ENCODE measurements at regions not wholly inside any gene's neighbourhood (a gene's known extent, or its start where the extent isn't known, plus 50 kb on each side); places are given as distances from the start of the nearest gene placed in this dataset.

GRCh38 chr2:239579524-239580198, 178.8 kb upstream of the HDAC4 start:
- peak; percentile 24 for DNase-seq

- no peak for DNase-seq
Observed at GRCh38 chr2:239579081-239579480, 178.3 kb upstream of the HDAC4 start.

- DNase-seq, result no peak
Observed at GRCh38 chr2:239578381-239578780, 177.6 kb upstream of the HDAC4 start.

- no peak for DNase-seq
Observed at GRCh38 chr2:239577935-239578334, 177.1 kb upstream of the HDAC4 start.

GRCh38 chr2:239576784-239577685, 176.2 kb upstream of the HDAC4 start:
- DNase-seq, result no peak

GRCh38 chr2:239575931-239576445, 175.2 kb upstream of the HDAC4 start:
- DNase-seq, result no peak

- no peak for DNase-seq
Observed at GRCh38 chr2:239574434-239575156, 173.8 kb upstream of the HDAC4 start.

- DNase-seq, result no peak
Observed at GRCh38 chr2:239574054-239574433, 173.2 kb upstream of the HDAC4 start.

- no peak for DNase-seq
Observed at GRCh38 chr2:239570971-239571520, 170.2 kb upstream of the HDAC4 start.

GRCh38 chr2:239570216-239570925, 169.6 kb upstream of the HDAC4 start:
- DNase-seq, result no peak

GRCh38 chr2:239569401-239570090, 168.7 kb upstream of the HDAC4 start:
- no peak for DNase-seq

- DNase-seq, result no peak
Observed at GRCh38 chr2:239568601-239569000, 167.8 kb upstream of the HDAC4 start.

- no peak for DNase-seq
Observed at GRCh38 chr2:239567786-239568185, 167.0 kb upstream of the HDAC4 start.

GRCh38 chr2:239566995-239567568, 166.3 kb upstream of the HDAC4 start:
- DNase-seq, result no peak

GRCh38 chr2:239566162-239566994, 165.6 kb upstream of the HDAC4 start:
- no peak for DNase-seq

GRCh38 chr2:239564587-239564986, 163.8 kb upstream of the HDAC4 start:
- no peak for DNase-seq

- no peak for DNase-seq
Observed at GRCh38 chr2:239563561-239563960, 162.7 kb upstream of the HDAC4 start.

- DNase-seq, result no peak
Observed at GRCh38 chr2:239561446-239562001, 160.7 kb upstream of the HDAC4 start.

- no peak for DNase-seq
Observed at GRCh38 chr2:239559417-239560261, 158.8 kb upstream of the HDAC4 start.

All from hematopoietic multipotent progenitor cell treated with erythropoietin and hydrocortisone succinate and interleukin-3 and kit ligand, for 4 days (in vitro differentiated cells).